HG02970 (cell line): ENCODE measurements at regions not wholly inside any gene's neighbourhood (a gene's known extent, or its start where the extent isn't known, plus 50 kb on each side); places are given as distances from the start of the nearest gene placed in this dataset.
"Not testable (repeated sequence)": the region's sequence is repeated elsewhere in the genome, so short reads cannot be mapped to it uniquely, and the experiment has no call there.

ENCODE experiments used
- ATAC-seq: cut with Tn5 transposase; IDR thresholded peaks from one replicate; pipeline ENCODE4 v1.9.1; 2021; ENCODE audit warnings: mild to moderate bottlenecking, moderate library complexity, moderate number of reproducible peaks; ENCODE audit not compliant: unreplicated experiment, low FRiP score

DNA sequence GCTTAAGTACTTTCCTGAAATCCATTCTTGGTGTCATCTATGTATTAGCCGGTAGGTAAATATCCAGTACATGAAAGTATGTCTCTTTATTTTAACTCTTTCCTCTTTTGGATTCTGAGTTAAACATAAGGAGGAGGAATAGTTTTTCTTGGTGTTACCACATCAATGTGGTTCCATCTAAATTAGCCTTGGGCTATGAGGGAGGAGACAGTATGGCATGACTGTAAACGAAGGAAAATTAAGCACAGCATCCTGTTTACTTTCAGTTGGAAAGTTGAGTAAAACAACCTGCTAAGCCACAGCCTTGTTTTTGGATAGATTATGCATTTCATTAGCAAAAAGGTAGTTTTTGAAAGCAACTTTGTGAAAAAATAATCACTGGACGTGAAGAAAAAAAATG is 693.0 kb upstream of the SOX9 start:
- no peak for ATAC-seq

- ATAC-seq = no peak
Measured at GRCh38 chr17:71428897-71429296, 691.9 kb upstream of the SOX9 start.

DNA sequence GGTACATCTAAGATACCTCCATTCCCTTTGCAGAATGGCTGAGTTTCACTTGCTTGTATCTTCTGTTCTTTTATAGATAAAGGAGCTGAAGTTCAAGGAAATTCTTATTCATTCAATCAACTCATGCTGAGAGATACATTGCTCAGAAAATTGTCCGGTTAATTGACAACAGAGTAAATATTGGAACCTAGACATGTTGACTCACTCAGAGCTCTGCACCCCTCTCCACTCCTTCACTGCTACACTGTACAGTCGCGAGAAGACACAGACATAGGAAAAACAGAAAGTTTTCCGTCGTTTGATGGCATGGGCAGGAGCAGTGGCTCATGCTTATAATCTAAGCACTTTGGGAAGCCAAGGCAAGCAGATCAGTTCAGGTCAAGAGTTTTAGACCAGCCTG is 690.5 kb upstream of the SOX9 start:
- no peak for ATAC-seq

DNA sequence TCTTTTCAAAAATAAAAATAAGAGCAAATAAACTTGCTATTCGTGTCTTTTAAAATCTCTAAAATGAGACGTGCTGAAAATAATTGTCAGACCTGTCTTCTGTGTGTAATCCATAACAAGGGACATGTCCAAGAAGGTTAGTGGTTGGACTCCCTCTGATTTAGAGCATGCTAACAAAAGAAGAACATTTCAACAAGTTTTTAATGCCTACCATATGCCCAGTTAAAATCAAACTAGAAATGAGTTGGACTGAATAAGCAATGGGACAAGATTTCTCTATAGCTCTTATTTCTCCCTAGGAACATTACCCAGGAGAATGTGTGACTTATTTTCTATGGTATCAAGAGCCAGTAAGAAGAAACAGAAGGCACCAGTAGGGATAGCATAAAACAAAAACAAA is 689.7 kb upstream of the SOX9 start:
- ATAC-seq = no peak

DNA sequence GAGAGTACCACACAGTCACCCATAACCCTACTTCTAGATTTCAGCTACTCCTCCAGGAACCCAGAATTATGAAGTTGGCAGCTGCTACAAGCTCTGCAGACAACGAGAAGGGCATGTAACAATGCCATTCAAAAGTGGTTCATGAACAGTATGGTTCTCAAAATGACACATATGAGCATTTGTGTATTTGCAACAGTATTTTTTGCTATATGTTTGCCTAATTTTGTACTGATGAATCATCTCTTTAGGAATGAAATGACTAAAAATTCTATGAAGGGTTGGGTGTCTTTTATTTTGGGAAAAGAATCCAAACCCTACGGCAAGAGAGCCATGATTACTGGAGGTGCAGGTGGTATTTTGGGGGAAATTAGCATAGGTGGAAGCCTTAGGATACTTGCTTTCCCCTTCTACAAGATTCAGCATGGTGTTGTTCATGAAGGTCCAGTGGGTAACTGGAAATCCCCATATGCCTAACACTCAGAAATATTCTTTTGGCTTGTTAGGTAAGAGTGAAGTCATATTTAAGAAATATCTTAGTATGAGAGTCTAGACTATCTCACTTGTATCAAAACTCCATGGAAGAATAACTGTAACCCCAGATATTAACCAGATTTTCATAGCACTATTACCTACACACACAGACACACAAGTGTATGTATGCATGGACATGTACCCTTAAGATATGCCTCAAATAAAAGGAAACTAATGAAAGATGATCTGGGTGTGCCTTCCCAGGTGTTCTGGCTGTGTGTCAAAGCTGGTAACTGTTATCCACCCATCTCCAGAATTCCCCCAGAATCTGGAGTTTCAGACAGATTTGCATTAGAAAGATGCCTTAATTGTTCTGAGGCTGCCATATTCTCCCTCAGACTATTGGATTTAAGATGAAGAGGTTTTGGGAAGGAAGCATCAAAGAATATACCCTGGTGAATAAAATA is 688.2 kb upstream of the SOX9 start:
- no peak for ATAC-seq

GRCh38 chr17:71434716-71435115 is 686.1 kb upstream of the SOX9 start:
- no peak for ATAC-seq

DNA sequence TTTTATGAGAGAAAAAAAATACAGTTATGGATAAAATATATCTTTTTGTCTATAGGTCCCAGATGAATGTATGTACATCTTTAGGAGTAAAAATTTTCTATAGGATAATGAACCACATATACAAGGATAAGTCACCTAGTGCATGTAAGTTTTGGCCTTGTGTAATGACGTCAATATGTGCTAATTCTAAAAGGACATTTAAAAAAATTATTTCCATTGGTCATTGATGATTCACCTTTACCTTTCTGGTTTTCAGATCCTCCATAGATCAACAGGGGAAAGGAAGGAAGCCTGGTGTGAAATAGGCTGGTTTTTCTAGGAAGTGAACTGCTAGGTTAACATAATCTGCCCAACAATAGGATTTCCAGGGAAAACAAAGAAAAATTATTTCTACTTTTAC is 684.3 kb upstream of the SOX9 start:
- no peak for ATAC-seq

- no peak for ATAC-seq
Measured at GRCh38 chr17:71437166-71437565, 683.7 kb upstream of the SOX9 start.

GRCh38 chr17:71438631-71439146 is 682.1 kb upstream of the SOX9 start:
- ATAC-seq = no peak

- ATAC-seq = no peak
Measured at GRCh38 chr17:71440513-71440912, 680.3 kb upstream of the SOX9 start.

DNA sequence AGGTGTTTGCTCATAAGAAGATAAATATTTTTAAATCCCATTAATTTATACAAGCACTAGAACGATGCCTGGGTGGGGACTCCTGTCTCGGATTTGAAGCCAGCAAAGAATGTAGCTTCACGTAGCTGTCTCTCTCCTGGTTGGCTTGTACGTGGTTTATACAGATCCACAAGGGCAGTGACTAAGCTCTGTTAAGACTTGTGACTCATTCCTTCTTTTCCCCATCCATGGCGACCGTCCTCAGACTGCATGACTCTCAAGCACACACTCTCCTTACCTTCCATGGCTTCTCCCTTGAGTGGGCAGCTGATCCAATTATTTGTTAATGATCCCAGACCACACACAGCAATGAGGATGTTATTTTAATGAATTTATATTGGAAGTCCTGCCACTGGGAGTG is 679.7 kb upstream of the SOX9 start:
- no peak for ATAC-seq

GRCh38 chr17:71444078-71444477 is 676.7 kb upstream of the SOX9 start:
- ATAC-seq = no peak

DNA sequence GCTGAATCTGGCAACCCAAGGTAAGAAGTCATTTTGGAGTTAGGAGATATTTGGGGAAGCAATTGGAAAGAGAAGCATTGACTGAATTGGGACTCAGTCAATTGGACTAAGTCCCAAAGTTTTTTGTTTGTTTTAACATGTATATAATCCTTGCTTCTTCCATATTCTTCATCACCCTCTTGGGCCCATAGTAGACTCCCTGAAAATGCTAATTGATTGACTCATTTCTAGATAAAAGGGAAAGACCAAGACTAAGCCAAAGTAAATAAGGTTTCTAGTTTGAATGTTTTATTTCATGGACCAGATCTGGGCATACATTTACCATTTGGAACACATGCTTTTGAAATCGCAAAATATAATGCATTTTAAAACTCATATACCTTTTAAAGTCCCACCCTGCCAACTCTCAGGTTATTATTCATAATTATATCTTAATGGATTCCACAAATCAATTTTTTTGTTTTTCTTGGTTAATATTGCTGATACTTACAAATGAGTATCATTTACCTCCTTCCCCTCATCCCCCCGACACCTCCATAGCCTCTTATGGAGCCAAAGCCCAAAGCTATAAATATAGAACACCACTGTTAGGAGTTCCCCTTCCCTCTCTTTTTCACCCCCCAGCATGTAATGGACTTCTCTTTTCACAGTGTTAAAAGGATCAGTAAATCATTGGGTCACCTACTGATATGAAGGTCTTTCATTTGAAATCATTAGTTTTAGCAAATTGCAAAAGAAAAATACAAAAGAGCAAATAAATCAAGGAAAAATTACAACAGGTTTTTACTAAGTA is 674.0 kb upstream of the SOX9 start:
- ATAC-seq = no peak

- no peak for ATAC-seq
Measured at GRCh38 chr17:71447644-71448043, 673.2 kb upstream of the SOX9 start.

DNA sequence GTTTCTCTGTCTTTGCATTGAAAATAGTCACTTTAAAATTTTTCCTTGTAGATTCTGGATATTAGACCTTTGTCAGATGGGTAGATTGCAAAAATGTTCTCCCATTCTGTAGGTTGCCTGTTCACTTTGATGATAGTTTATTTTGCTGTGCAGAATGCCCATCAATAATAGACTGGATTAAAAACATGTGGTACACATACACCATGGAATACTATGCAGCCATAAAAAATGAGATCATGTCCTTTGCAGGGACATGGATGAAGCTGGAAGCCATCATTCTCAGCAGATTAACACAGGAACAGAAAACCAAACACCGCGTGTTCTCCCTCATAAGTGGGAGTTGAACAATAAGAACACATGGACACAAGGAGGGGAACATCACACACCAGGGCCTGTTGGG is 670.2 kb upstream of the SOX9 start:
- not testable (repeated sequence) for ATAC-seq

- ATAC-seq = no peak
Measured at GRCh38 chr17:71453876-71454422, 666.9 kb upstream of the SOX9 start.

DNA sequence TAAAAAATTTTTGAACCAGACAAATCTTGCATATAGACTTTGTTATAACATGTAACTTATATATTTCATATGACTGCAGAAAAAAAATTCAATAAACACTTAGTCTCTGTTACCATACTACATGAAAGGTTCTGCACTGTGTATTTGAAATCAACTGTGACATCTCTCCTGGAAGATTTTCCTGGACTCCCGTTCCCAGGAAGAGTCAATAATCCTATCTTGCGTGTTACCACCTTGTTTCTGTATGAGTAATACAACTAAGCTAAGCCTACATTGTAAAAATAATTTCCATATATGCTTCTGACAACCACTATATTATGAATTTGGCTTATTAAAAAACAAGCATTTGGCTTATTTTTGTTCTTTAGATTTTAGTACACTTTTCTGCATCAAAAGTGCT is 665.6 kb upstream of the SOX9 start:
- ATAC-seq = no peak

GRCh38 chr17:71458322-71458721 is 662.5 kb upstream of the SOX9 start:
- no peak for ATAC-seq

DNA sequence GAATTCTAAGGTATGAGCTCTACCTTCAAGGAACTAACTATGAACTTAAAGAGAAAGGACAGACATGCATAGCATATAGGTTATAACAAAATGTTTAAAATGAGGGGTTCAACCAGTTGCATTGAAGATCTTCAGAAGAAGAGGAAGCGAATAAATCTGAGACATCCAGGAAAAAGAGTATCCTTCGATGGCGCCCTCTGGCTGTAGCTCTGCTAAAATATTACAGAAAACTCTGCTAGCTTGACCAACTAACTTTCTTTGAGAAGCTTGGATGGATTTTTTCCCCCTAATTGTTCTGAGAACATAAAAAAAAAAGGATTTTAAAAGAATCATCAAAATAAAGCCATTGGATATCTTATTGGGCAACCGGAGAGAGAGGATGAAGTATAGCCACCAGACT is 659.9 kb upstream of the SOX9 start:
- no peak for ATAC-seq

- ATAC-seq = no peak
Measured at GRCh38 chr17:71461498-71462169, 659.2 kb upstream of the SOX9 start.

- ATAC-seq = no peak
Measured at GRCh38 chr17:71464241-71464640, 656.6 kb upstream of the SOX9 start.
